Central memory CD8-positive, alpha-beta T cell (primary cell): ENCODE measurements at regions not wholly inside any gene's neighbourhood (a gene's known extent, or its start where the extent isn't known, plus 50 kb on each side); places are given as distances from the start of the nearest gene placed in this dataset.

Experiments used
- ATAC-seq: fragments of 150-1000 bp; cut with Tn5 transposase; replicated peaks from 2 replicates; pipeline ENCODE4 v1.10.0; 2022; ENCODE audit warnings: mild to moderate bottlenecking, moderate FRiP score, moderate number of reproducible peaks; ENCODE audit not compliant: poor library complexity, severe bottlenecking; ENCODE audit errors: extremely low read depth
- DNase-seq, 2 donors: peaks; one replicate each; pipeline ENCODE4 v3.0.0; 2021; ENCODE audit warnings: low spot score in 2 of 2
- H3K27ac Mint-ChIP-seq: one replicate; pipeline ENCODE4 v1.8.0; 2022; ENCODE audit warnings: low read depth, mild to moderate bottlenecking, moderate library complexity, mixed read lengths
- H3K27me3 Mint-ChIP-seq: one replicate; pipeline ENCODE4 v1.8.0; 2022; ENCODE audit warnings: mixed read lengths
- H3K36me3 Mint-ChIP-seq: one replicate; pipeline ENCODE4 v1.8.0; 2022; ENCODE audit warnings: mild to moderate bottlenecking, moderate library complexity, mixed read lengths; ENCODE audit not compliant: insufficient read depth
- H3K4me1 Mint-ChIP-seq: one replicate; pipeline ENCODE4 v1.8.0; 2022; ENCODE audit warnings: mixed read lengths
- H3K4me3 Mint-ChIP-seq: one replicate; pipeline ENCODE4 v1.8.0; 2022; ENCODE audit warnings: mild to moderate bottlenecking, moderate library complexity, mixed read lengths
- H3K9me3 Mint-ChIP-seq: one replicate; pipeline ENCODE4 v1.8.0; 2022; ENCODE audit warnings: mixed read lengths

DNA sequence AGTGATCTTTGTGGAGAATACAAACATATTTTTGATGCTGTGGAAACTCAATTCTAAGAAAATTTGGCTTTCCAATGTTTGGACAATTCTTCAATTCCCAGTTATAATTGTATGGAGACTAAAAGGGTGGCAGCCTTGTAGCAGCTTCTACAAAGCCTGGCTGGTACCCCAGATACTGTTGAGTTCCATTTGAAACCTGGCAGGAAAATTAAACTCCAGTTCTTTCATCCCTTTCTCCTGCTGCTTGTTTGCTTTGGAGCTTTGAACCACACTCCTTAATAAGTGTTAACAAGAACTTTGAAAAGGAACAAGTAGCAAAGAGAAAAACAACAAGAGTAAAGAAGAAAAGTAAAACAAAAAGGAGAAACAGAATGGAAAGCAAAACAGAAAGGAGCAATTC lies 172.6 kb upstream of the ADAMTS5 start:
- Mint-ChIP-seq H3K36me3 (no peaks in the 10 kb centered on the region), H3K27me3 (no peaks in the 10 kb centered on the region), H3K4me1 (no peaks in the 10 kb centered on the region), H3K4me3 (no peak overlapping the region), H3K27ac (no peak overlapping the region), H3K9me3 (peaks cover 5% of the 10 kb centered on the region)
- ATAC-seq = no peak
- no peak for DNase-seq

DNA sequence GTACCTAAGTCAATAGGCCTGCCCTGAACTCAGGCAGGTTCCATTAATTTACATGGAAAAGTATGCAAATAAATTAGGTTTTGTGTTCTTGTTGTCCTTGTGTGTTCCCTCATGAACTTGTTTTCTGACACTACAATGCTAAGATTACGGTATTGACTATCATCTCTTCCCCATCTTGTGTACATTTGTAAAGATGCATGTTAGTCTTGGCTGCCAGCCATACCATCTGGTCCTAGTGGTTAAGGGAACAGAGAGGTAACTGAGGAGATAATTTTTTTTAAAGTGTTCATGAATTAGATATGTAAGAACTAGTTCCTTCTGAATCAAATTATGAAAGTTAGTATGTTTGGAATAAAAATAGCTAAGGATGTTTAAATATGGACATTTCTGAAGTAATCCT lies 167.6 kb upstream of the ADAMTS5 start:
- Mint-ChIP-seq H3K27me3 (no peaks in the 10 kb centered on the region), H3K4me1 (no peaks in the 10 kb centered on the region), H3K9me3 (peaks cover 4% of the 10 kb centered on the region), H3K36me3 (no peaks in the 10 kb centered on the region), H3K4me3 (no peak overlapping the region), H3K27ac (no peak overlapping the region)
- DNase-seq (no peak), ATAC-seq (no peak)

DNA sequence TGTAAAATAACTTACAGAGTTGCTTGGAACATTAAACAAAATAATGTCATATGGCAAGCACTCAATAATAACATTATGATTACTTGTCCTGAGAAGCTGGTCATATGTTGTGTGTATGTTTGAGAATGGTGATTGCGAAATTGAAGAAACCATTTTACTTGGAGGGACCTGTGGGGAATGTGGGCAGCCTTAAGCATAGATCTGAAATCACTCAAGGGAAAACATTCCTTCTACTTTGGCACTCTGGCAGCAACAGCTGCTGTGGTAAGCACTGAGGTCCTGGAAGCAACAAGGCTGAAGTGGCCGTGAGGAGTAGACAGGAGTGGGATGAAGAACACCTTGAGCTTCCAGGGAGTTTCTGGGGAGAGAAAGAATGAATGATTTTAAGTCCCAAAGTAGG lies 165.4 kb upstream of the ADAMTS5 start:
- DNase-seq (no peak), ATAC-seq (no peak)
- Mint-ChIP-seq H3K4me3 (no peak overlapping the region), H3K36me3 (no peaks in the 10 kb centered on the region), H3K27ac (no peak overlapping the region), H3K9me3 (peaks cover 10% of the 10 kb centered on the region), H3K27me3 (no peaks in the 10 kb centered on the region), H3K4me1 (no peaks in the 10 kb centered on the region)

DNA sequence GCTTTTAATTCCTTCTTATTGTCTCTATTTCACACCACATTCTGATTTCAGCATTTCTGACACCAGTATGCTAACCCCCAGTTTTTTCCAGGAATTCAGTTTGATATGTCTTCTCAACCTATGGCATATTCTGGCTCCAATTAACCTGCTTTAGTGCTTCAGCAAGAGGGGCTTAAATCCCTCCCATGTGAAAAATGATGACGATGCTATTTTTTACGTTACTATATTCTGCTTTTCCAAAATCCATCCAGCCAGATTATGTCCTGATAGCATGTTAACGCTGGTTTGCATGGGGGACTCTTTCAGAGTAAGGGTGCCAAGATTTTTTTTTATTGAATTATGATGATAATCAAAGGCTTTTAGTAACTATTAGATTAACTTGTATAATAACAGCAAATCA lies 163.3 kb upstream of the ADAMTS5 start:
- H3K4me3 Mint-ChIP-seq = no peak overlapping the region
- H3K36me3 Mint-ChIP-seq = no peaks in the 10 kb centered on the region
- no peaks in the 10 kb centered on the region for H3K27me3 Mint-ChIP-seq
- no peak for ATAC-seq
- H3K27ac Mint-ChIP-seq = no peak overlapping the region
- DNase-seq = no peak
- H3K4me1 Mint-ChIP-seq = no peaks in the 10 kb centered on the region
- H3K9me3 Mint-ChIP-seq = peaks cover 11% of the 10 kb centered on the region

DNA sequence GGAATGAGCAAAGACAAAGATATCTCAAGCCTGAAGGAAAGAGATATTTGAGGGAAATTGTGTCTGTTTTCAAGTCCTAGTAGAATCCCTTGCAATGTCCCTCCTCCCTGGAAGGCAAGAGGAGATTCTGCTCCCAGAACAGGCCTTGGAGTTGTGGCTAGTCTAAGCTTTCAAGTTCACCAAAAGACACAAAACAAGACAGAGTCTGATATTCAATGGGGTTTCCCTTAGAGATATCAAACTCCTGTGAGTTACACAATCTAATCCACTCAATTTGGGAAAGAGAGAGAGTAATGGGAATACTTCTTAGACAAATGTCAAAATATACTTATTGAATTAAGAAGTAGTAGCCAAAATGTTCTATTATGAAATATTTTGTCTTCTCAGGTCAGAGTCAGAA lies 162.8 kb upstream of the ADAMTS5 start:
- no peak for DNase-seq
- Mint-ChIP-seq H3K9me3 (peaks cover 16% of the 10 kb centered on the region), H3K27ac (no peak overlapping the region), H3K4me3 (no peak overlapping the region), H3K36me3 (no peaks in the 10 kb centered on the region), H3K4me1 (no peaks in the 10 kb centered on the region), H3K27me3 (no peaks in the 10 kb centered on the region)
- no peak for ATAC-seq

DNA sequence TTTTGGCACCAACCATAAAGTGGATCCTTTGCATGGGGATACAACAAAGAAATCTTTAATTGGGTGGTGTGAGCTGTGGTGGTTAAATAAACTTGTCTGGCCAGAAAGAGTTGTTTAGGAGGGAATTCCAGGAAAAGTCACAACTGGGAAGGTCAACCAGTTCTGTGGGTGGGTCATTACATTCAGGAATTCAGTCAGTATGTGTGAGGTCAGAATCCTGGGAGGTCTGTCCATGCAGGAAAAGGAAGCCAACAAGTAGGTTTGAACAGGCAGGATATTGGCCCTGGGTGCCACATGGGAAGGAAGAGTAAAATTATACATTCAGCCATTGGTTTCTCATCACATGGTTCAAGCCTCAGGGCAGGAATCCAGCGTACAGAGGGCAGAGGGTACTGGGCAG lies 162.3 kb upstream of the ADAMTS5 start:
- Mint-ChIP-seq H3K27me3 (no peaks in the 10 kb centered on the region), H3K4me1 (no peaks in the 10 kb centered on the region), H3K4me3 (no peak overlapping the region), H3K36me3 (no peaks in the 10 kb centered on the region), H3K9me3 (peaks cover 17% of the 10 kb centered on the region), H3K27ac (no peak overlapping the region)
- ATAC-seq (no peak), DNase-seq (no peak)

DNA sequence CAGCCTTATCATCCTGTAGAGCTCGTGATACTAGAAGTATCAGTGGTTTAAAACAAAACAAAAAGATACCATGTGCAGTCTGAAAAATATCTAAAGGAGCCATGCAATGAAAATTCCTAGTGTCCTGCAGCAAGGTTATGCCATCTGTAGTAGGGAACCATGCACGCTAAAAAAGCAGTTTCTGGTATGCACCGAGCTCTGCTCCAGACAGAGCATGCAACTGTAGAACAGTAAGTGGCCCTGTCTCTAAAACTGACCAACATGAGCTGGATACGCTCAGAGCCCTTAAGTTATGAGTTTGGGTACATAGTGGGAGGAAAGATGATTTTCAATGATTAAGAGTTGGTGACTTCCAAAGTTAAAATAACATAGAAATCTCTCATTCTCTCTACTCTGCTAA lies 159.3 kb upstream of the ADAMTS5 start:
- Mint-ChIP-seq H3K27me3 (no peaks in the 10 kb centered on the region), H3K4me3 (no peak overlapping the region), H3K4me1 (no peaks in the 10 kb centered on the region), H3K36me3 (no peaks in the 10 kb centered on the region), H3K9me3 (peaks cover 13% of the 10 kb centered on the region), H3K27ac (no peak overlapping the region)
- ATAC-seq (no peak), DNase-seq (no peak)

DNA sequence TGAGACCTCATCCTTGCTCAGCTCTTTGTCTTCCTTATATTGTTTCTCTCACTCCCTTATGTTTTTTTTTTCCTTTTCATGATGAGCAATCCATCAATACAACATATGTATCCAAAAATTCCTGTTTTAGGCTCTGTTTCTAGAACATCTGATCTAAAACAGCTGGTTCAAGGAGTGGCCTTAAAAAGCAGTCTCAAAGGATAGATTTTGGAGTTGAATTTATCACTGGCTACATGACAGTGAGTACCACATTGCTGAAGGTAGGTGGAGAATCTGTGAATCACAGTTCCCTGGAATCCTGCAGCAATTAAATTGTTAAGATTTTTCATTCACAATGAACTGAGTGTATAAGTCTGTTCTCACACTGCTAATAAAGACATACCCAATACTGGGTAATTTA lies 155.8 kb upstream of the ADAMTS5 start:
- Mint-ChIP-seq H3K4me1 (no peaks in the 10 kb centered on the region), H3K36me3 (no peaks in the 10 kb centered on the region), H3K9me3 (peaks cover 7% of the 10 kb centered on the region), H3K4me3 (no peak overlapping the region), H3K27me3 (no peaks in the 10 kb centered on the region), H3K27ac (no peak overlapping the region)
- no peak for ATAC-seq
- DNase-seq = no peak

DNA sequence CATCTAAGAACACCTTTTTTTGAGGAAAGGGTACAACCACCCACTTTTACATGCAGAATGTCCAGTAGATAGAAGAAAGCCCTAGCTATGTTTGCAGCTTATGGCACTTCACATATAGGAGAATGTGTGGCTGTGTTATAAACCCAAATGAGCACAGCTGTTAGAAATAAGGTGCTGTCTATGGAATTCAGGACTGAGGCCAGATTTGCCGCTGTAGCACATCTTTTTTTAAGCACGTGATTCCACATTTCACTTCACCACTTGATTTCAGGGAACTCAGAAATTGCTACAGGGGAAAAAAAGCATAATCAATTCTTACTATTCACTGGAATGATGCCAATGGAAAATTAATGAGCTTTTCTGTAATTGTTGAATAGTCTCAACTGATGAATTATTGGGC lies 147.2 kb upstream of the ADAMTS5 start:
- H3K27me3 Mint-ChIP-seq = no peaks in the 10 kb centered on the region
- H3K27ac Mint-ChIP-seq = no peak overlapping the region
- no peaks in the 10 kb centered on the region for H3K4me1 Mint-ChIP-seq
- ATAC-seq (no peak), DNase-seq (no peak)
- H3K4me3 Mint-ChIP-seq = no peak overlapping the region
- H3K36me3 Mint-ChIP-seq = no peaks in the 10 kb centered on the region
- H3K9me3 Mint-ChIP-seq = peaks cover 23% of the 10 kb centered on the region

DNA sequence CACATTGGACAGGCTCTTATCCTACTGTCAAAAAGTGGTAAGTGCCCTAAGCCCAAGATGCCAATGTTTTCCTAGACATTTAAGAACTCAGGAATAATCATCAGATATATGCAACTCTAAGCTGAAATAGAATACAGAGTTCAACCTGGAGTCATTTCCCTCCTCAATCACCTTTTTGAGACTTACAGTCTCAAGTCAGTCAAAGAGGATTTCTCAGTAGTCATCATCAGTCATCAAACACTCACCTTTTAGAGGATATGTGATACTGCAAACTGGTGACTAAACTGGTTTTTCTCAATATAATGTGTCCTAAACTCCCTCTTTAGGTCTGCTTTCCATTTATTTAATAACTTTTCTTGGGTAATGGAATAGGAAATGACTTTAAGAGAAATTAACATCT lies 145.3 kb upstream of the ADAMTS5 start:
- H3K4me3 Mint-ChIP-seq = no peak overlapping the region
- no peak overlapping the region for H3K27ac Mint-ChIP-seq
- ATAC-seq (no peak), DNase-seq (no peak)
- peaks cover 23% of the 10 kb centered on the region for H3K9me3 Mint-ChIP-seq
- H3K4me1 Mint-ChIP-seq = no peaks in the 10 kb centered on the region
- no peaks in the 10 kb centered on the region for H3K36me3 Mint-ChIP-seq
- H3K27me3 Mint-ChIP-seq = no peaks in the 10 kb centered on the region

DNA sequence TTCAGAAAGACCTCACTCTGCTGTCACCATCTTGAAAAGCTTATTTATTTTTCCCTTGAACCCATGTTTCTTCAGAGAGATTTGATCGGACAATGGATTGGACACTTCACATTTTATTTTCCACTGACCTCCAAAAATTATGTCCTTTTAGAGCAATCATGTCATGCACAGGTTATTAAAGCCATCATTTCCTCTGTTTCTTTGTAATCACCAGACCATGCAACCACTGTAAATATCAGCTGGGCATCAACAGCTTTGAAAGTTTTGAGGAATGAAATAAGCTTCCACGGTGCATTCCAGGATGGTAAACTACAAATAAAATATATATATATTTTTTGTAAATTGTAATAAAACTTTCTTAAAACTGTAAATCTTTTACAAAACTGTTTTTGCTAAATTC lies 144.1 kb upstream of the ADAMTS5 start:
- ATAC-seq (no peak), DNase-seq (no peak)
- H3K4me3 Mint-ChIP-seq = no peak overlapping the region
- H3K9me3 Mint-ChIP-seq = peaks cover 17% of the 10 kb centered on the region
- H3K4me1 Mint-ChIP-seq = no peaks in the 10 kb centered on the region
- no peaks in the 10 kb centered on the region for H3K36me3 Mint-ChIP-seq
- H3K27me3 Mint-ChIP-seq = no peaks in the 10 kb centered on the region
- no peak overlapping the region for H3K27ac Mint-ChIP-seq

DNA sequence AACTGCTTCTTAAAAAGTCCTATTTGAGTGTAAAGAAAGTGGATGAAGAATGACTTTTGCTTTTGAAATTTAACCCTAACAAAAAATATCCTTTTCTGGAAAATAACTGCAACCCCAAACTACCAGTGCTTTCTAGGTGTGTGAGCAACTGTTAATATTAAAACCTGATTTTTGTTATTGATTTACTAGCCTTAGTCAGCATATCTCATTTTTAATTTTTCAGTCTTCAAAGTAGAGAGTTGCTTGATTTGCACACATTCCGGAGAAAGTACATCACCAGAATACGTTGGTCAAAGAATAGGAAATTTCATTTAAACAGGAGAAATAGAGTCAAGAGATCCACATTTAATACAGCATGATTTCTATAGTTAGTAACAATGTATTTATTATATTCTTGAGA lies 141.8 kb upstream of the ADAMTS5 start:
- Mint-ChIP-seq H3K9me3 (peaks cover 15% of the 10 kb centered on the region), H3K27me3 (no peaks in the 10 kb centered on the region)
- ATAC-seq = no peak

DNA sequence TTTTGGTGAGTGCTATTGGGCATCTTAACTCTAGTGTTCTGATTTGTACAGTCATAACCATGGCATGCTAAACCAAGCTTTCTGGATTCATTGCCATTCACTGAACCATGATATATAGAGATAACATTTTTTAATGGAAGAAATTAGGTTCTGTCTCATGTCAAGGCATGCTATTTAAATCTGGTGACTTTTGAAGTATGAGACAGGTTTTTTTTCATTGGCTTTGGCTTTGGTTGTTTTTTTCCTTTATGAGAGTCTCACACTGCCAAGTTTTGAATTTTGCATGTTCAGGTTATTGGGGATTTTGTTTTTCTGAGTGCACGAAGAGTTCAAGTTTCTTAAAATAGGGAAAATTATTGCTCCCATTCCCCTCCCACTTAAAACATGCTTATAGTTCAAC lies 141.3 kb upstream of the ADAMTS5 start:
- no peak for DNase-seq
- Mint-ChIP-seq H3K27ac (no peak overlapping the region), H3K36me3 (no peaks in the 10 kb centered on the region), H3K9me3 (peaks cover 10% of the 10 kb centered on the region), H3K4me3 (no peak overlapping the region), H3K4me1 (no peaks in the 10 kb centered on the region), H3K27me3 (no peaks in the 10 kb centered on the region)
- no peak for ATAC-seq

More for the DNA sequence above, 141.8 kb upstream of the ADAMTS5 start:
- Mint-ChIP-seq H3K4me3 (no peak overlapping the region), H3K27ac (no peak overlapping the region), H3K4me1 (no peaks in the 10 kb centered on the region), H3K36me3 (no peaks in the 10 kb centered on the region)
- no peak for DNase-seq

DNA sequence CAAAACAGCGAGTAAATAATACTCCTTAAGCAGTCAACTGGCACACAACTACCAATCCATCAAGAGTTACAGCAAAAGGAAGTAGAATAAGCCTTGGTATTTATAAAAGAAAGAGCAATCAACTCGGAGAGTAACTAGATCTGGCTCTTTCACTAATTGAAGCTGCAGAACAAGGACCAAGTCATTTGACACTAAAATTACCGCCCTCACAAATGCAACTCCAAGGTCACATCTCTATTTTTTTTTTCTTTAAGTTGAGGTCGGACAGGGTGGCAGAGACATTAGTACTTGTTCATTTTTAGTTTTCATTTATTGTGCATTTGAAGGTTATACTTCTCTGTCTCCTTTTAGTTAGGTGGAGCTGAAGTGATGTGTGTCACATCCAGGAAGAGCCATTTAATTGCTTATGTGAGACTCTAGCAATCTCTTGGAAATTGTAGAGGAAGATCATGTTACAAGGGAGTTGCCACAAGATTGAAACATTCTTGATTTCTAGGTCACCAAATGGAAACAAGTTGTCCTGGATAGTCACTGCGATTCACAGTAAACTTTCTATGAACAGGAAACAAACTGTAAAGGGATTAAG lies 138.1 kb upstream of the ADAMTS5 start:
- H3K27ac Mint-ChIP-seq = no peak overlapping the region
- no peak for ATAC-seq
- H3K4me3 Mint-ChIP-seq = no peak overlapping the region
- H3K36me3 Mint-ChIP-seq = no peaks in the 10 kb centered on the region
- no peaks in the 10 kb centered on the region for H3K27me3 Mint-ChIP-seq
- peaks cover 12% of the 10 kb centered on the region for H3K9me3 Mint-ChIP-seq
- DNase-seq = no peak
- H3K4me1 Mint-ChIP-seq = no peaks in the 10 kb centered on the region
